HFFc6 (cell line): ENCODE measurements at regions not wholly inside any gene's neighbourhood (a gene's known extent, or its start where the extent isn't known, plus 50 kb on each side); places are given as distances from the start of the nearest gene placed in this dataset.

Experiments used
- DNase-seq: peaks from one replicate; pipeline ENCODE4 v3.0.0-alpha.2; 2018
- H3K27ac Mint-ChIP-seq: 2 replicates; pipeline ENCODE4 v1.8.0; 2020; ENCODE audit warnings: mild to moderate bottlenecking, mixed read lengths
- H3K27me3 Mint-ChIP-seq: 2 replicates; pipeline ENCODE4 v1.8.0; 2021; ENCODE audit warnings: mild to moderate bottlenecking, moderate library complexity, mixed read lengths; ENCODE audit not compliant: insufficient read depth
- H3K36me3 Mint-ChIP-seq: 2 replicates; pipeline ENCODE4 v1.8.0; 2021; ENCODE audit warnings: low read depth, mixed read lengths
- H3K4me1 Mint-ChIP-seq: 2 replicates; pipeline ENCODE4 v1.8.0; 2020; ENCODE audit warnings: low read depth, mixed read lengths
- H3K4me3 Mint-ChIP-seq: 2 replicates; pipeline ENCODE4 v1.8.0; 2020; ENCODE audit warnings: mild to moderate bottlenecking, moderate library complexity, mixed read lengths
- H3K9me3 Mint-ChIP-seq: 2 replicates; pipeline ENCODE4 v1.8.0; 2020; ENCODE audit warnings: mild to moderate bottlenecking, mixed read lengths
- TF ChIP-seq, protein P1 (sequence below): fragments of 200-600 bp; sonication (generic); IDR thresholded peaks from 2 replicates; pipeline ENCODE4 v1.5.0; 2021; ENCODE audit warnings: antibody characterized with exemption, mild to moderate bottlenecking

GRCh38 chr21:23543333-23543732, 2063.9 kb downstream of the MRPL39 start:
- H3K4me3 Mint-ChIP-seq = no peak overlapping the region
- no peak overlapping the region for H3K27ac Mint-ChIP-seq
- peaks cover 40% of the 10 kb centered on the region for H3K9me3 Mint-ChIP-seq
- no peaks in the 10 kb centered on the region for H3K4me1 Mint-ChIP-seq
- no peaks in the 10 kb centered on the region for H3K36me3 Mint-ChIP-seq
- DNase-seq = no peak
- TF ChIP-seq, protein P1, sequence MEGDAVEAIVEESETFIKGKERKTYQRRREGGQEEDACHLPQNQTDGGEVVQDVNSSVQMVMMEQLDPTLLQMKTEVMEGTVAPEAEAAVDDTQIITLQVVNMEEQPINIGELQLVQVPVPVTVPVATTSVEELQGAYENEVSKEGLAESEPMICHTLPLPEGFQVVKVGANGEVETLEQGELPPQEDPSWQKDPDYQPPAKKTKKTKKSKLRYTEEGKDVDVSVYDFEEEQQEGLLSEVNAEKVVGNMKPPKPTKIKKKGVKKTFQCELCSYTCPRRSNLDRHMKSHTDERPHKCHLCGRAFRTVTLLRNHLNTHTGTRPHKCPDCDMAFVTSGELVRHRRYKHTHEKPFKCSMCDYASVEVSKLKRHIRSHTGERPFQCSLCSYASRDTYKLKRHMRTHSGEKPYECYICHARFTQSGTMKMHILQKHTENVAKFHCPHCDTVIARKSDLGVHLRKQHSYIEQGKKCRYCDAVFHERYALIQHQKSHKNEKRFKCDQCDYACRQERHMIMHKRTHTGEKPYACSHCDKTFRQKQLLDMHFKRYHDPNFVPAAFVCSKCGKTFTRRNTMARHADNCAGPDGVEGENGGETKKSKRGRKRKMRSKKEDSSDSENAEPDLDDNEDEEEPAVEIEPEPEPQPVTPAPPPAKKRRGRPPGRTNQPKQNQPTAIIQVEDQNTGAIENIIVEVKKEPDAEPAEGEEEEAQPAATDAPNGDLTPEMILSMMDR = no peak
- no peaks in the 10 kb centered on the region for H3K27me3 Mint-ChIP-seq

DNA sequence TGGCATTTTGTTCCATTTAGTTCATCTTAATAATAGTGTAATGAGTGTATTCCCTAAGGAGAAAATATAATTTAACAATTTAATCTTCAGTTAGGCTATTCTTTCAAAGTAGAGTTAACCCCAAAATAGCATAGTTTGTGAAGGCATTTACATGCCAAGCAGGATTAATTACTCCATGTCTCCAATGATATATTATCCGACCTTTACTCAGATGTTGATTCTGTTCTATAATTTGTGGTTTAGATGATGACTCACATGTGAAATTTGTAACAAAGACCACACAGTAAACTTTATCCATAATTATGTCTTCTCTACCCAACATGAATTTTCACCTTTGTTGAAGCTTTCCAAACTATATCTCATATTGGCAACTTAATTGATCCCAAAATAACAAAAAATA, 2065.2 kb downstream of the MRPL39 start:
- H3K36me3 Mint-ChIP-seq = no peaks in the 10 kb centered on the region

GRCh38 chr21:23541571-23541970, 2065.7 kb downstream of the MRPL39 start:
- no peak for DNase-seq
- Mint-ChIP-seq H3K4me1 (no peaks in the 10 kb centered on the region), H3K9me3 (peaks cover 50% of the 10 kb centered on the region), H3K27me3 (no peaks in the 10 kb centered on the region; the same call in 1 of the 2 replicates), H3K27ac (no peak overlapping the region), H3K36me3 (no peaks in the 10 kb centered on the region), H3K4me3 (no peak overlapping the region)
- TF ChIP-seq, protein P1 = no peak

More for the DNA sequence above, 2065.2 kb downstream of the MRPL39 start:
- no peak for DNase-seq
- Mint-ChIP-seq H3K27me3 (no peaks in the 10 kb centered on the region), H3K27ac (no peak overlapping the region), H3K4me3 (no peak overlapping the region), H3K4me1 (no peaks in the 10 kb centered on the region), H3K9me3 (peaks cover 45% of the 10 kb centered on the region)
- TF ChIP-seq, protein P1 = no peak

DNA sequence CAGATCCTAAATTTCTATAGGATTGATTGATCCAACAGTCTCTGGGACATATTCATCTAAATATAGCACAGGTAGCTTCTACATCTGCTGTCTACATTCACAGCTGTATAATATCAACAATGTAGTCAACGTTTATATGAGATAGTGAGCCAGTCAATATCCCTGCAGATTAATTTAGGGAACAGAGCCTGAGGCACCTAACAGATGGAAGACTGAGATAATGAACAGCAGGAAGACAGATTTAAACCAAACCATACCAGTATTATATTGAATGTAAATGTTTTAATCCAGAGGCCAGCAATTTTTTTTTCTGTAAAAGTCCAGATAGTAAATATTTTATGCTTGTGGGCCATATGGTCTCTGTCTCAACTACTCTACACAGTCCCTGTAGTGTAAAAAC, 2072.4 kb downstream of the MRPL39 start:
- Mint-ChIP-seq H3K9me3 (peaks cover 54% of the 10 kb centered on the region), H3K36me3 (no peaks in the 10 kb centered on the region), H3K4me3 (no peak overlapping the region), H3K27me3 (peaks cover 2% of the 10 kb centered on the region), H3K4me1 (no peaks in the 10 kb centered on the region), H3K27ac (no peak overlapping the region)
- DNase-seq = no peak
- TF ChIP-seq, protein P1 = no peak

- peaks cover 2% of the 10 kb centered on the region; the same call in 1 of the 2 replicates for H3K27me3 Mint-ChIP-seq
- no peaks in the 10 kb centered on the region for H3K36me3 Mint-ChIP-seq
- peaks cover 51% of the 10 kb centered on the region for H3K9me3 Mint-ChIP-seq
- H3K4me3 Mint-ChIP-seq = no peak overlapping the region
- H3K4me1 Mint-ChIP-seq = no peaks in the 10 kb centered on the region
- H3K27ac Mint-ChIP-seq = no peak overlapping the region
- DNase-seq = no peak
- TF ChIP-seq, protein P1 = no peak
Measured at GRCh38 chr21:23531444-23531843, 2075.8 kb downstream of the MRPL39 start.

GRCh38 chr21:23524685-23525084, 2082.6 kb downstream of the MRPL39 start:
- H3K4me1 Mint-ChIP-seq = no peaks in the 10 kb centered on the region

More at GRCh38 chr21:23524685-23525084, 2082.6 kb downstream of the MRPL39 start:
- Mint-ChIP-seq H3K9me3 (peaks cover 39% of the 10 kb centered on the region), H3K27me3 (no peaks in the 10 kb centered on the region), H3K27ac (no peak overlapping the region), H3K4me3 (no peak overlapping the region), H3K36me3 (no peaks in the 10 kb centered on the region)
- TF ChIP-seq, protein P1 = no peak
- DNase-seq = no peak
